Thoracic aorta (tissue), 2 donors: ENCODE measurements at regions not wholly inside any gene's neighbourhood (a gene's known extent, or its start where the extent isn't known, plus 50 kb on each side); places are given as distances from the start of the nearest gene placed in this dataset.

Experiments
- ATAC-seq: fragments of 150-250 bp; one replicate; pipeline ENCODE4 v1.8.0; 2017; ENCODE audit warnings: low read depth; ENCODE audit not compliant: insufficient number of reproducible peaks, low FRiP score
- DNase-seq: peaks from one replicate; pipeline ENCODE4 v3.0.0-alpha.2; 2020; ENCODE audit warnings: low spot score
- H3K27ac ChIP-seq, 2 donors: fragments of 200-600 bp; sonication (generic); 1 replicate in 1 of 2; 2 replicates in 1 of 2; pipeline ENCODE4 v1.5.1; 2016; ENCODE audit warnings: mild to moderate bottlenecking in 2 of 2, moderate library complexity in 2 of 2
- H3K27me3 ChIP-seq: fragments of 200-600 bp; sonication (generic); replicated peaks from 2 replicates; pipeline ENCODE4 v1.6.0; 2016; ENCODE audit warnings: mild to moderate bottlenecking; ENCODE audit not compliant: insufficient read depth
- H3K36me3 ChIP-seq: fragments of 200-600 bp; sonication (generic); one replicate; pipeline ENCODE4 v1.5.1; 2016
- H3K4me1 ChIP-seq, 2 donors: fragments of 200-600 bp; sonication (generic); 1 replicate in 1 of 2; 2 replicates in 1 of 2; pipeline versions ENCODE4 v1.5.1 to v1.6.0; 2016; ENCODE audit warnings: low read depth in 2 of 2, mild to moderate bottlenecking in 1 of 2; ENCODE audit not compliant: control insufficient read depth in 1 of 2
- H3K4me3 ChIP-seq: fragments of 200-600 bp; sonication (generic); 2 replicates; pipeline ENCODE4 v1.5.1; 2016; ENCODE audit warnings: mild to moderate bottlenecking
- H3K9me3 ChIP-seq: fragments of 200-600 bp; sonication (generic); 2 replicates; pipeline ENCODE4 v1.5.1; 2016
- CTCF ChIP-seq: fragments of 200-600 bp; sonication (generic); IDR thresholded peaks from one replicate; pipeline ENCODE4 v1.5.1; 2019; ENCODE audit warnings: antibody characterized with exemption

DNA sequence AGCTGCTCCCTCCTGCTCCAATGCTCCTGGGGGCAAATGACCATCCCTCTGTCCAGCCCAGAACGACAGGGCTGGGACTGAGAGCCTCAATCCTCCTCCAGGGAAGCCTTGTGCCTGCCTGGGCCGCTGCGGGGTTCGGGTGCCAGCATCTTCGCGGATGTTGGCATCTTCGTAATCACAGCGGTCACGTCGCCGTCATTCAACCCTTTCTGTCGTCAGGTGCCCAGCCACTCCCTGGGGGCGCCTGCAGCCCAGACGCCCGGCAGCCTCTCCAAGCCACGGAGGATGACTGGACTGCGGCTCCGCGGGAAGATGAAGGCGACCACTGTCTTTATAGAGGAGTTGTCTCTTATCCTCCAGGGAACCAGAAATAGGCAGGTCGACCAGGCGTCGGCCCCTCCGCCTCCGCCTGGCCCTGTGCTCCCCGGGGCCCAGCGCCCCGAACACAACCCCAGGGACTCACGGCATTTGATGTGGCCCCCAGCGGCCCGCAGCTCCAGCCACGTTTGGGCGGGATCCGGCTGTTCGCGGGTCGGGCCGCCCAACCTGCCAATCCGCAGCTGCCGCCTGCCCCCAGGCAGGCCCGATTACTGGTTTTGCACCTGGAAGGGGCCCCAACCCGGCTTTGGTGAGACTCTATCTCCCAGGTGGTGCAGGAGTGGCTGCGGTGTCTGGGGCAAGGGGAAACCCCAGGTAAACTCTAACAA, 113.9 kb downstream of the THNSL2 start:
- H3K4me1 ChIP-seq: no peaks in the 10 kb centered on the region
- no peaks in the 10 kb centered on the region for H3K36me3 ChIP-seq
- ATAC-seq (no peak), DNase-seq (no peak)
- no peak overlapping the region for H3K27ac ChIP-seq
- no peaks in the 10 kb centered on the region for H3K27me3 ChIP-seq
- no peak overlapping the region for H3K4me3 ChIP-seq
- H3K9me3 ChIP-seq: no peaks in the 10 kb centered on the region
- TF ChIP-seq CTCF: no peak

GRCh38 chr2:88281302-88282217, 111.4 kb downstream of the THNSL2 start:
- Histone ChIP-seq H3K27ac (no peak overlapping the region), H3K36me3 (no peaks in the 10 kb centered on the region), H3K4me3 (no peak overlapping the region), H3K9me3 (no peaks in the 10 kb centered on the region), H3K27me3 (no peaks in the 10 kb centered on the region), H3K4me1 (no peaks in the 10 kb centered on the region)
- TF ChIP-seq CTCF: no peak
- DNase-seq (no peak), ATAC-seq (no peak)

DNA sequence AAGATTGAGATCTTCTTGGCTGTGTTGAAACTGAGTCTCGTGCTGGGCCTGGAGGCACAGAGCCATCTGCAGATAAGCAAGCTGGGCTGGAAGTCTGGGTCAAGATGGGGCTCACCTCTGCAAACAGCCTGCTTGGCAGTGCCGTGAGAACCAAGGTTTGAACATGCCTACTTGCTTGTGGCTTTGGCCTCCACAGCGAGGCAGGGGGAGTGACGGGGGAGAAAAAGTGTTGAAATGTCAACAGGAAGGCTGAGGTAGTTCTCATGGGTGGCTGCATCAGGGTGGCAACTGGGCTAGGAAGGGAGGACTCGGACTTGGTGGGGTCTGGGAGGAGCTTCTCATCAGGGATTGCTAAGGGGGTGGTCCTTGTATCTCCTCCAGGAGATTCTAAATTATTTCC, 99.7 kb downstream of the THNSL2 start:
- DNase-seq: no peak
- Histone ChIP-seq H3K9me3 (no peaks in the 10 kb centered on the region), H3K27ac (no peak overlapping the region), H3K4me1 (no peaks in the 10 kb centered on the region), H3K4me3 (no peak overlapping the region), H3K27me3 (no peaks in the 10 kb centered on the region), H3K36me3 (no peaks in the 10 kb centered on the region)
- ATAC-seq: no peak
- TF ChIP-seq CTCF: no peak

DNA sequence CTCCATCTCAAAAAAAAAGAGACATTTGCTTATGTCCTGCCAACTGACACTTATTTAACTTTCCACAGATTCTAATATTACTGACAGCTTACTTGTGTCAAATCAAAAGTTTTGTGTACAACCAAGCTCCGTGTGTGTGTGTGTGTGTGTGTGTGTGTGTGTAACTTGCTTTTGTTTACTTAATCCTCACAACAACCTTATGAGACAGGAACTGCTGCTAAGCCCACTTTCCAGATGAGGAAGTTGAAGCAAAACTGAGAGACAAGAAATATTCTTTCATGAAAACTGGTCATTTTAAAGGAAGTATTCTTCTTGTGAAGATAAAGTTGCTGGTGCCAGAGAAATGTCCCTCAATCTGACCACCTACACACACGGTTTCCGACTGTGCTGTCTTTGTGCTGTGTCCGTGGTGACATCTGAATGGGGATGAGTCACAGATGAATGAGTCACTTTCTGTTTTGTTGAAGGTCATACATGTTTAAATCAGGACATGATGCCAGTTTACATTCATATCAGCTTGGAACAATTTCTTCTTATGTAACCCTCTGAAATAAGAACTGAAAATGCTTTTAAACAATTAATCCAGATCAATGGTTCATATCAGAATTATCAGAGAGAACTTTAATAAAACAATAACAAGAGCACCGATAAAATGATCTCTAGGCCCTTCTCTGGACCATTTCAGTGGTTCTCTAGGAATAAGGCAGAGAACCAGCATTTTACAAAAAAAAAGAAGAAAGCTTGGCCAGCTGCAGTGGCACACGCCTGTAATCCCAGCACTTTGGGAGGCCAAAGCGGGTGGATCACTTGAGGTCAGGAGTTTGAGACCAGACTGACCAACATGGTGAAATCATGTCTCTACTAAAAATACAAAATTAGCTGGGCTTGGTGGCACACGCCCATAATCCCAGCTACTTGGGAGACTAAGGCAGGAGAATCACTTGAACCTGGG, 95.5 kb downstream of the THNSL2 start:
- Histone ChIP-seq H3K4me3 (no peak overlapping the region), H3K36me3 (no peaks in the 10 kb centered on the region), H3K4me1 (no peaks in the 10 kb centered on the region), H3K27ac (no peak overlapping the region), H3K27me3 (no peaks in the 10 kb centered on the region), H3K9me3 (no peaks in the 10 kb centered on the region)
- no peak for TF ChIP-seq CTCF
- no peak for ATAC-seq
- no peak for DNase-seq
